Posterior vena cava (tissue), 2 donors: ENCODE measurements at regions not wholly inside any gene's neighbourhood (a gene's known extent, or its start where the extent isn't known, plus 50 kb on each side); places are given as distances from the start of the nearest gene placed in this dataset.
A peak's percentile ranks its signal among the peaks of the same experiment; 100 is the strongest.

Source experiments
- DNase-seq: peaks from one replicate; pipeline ENCODE4 v3.0.0-alpha.2; 2020; ENCODE audit warnings: low spot score
- intact Hi-C, 2 donors: fragments of 100-400 bp; cut with DNase I; formaldehyde crosslinking; loops; one replicate each; pipeline versions ENCODE4 v1.14.1 to v1.14.2; 2022 to 2023
- donor health status: DM: yes; HTN: yes; CAD: no.
- donor health status: DM: yes; HTN: yes; CAD: no.

- intact Hi-C loops = no loop called here
- no peak for DNase-seq
Observed at GRCh38 chr4:24476282-24476681, 108.1 kb downstream of the DHX15 start.

GRCh38 chr4:24475756-24476155, 108.6 kb downstream of the DHX15 start:
- no peak for DNase-seq
- intact Hi-C loops = no loop called here

- intact Hi-C loops = no loop called here
- DNase-seq = no peak
Observed at GRCh38 chr4:24473309-24473721, 111.0 kb downstream of the DHX15 start.

GRCh38 chr4:24472514-24473308, 111.6 kb downstream of the DHX15 start:
- intact Hi-C loops = no loop called here
- peak; percentile 95 for DNase-seq

- intact Hi-C loops = no loop called here
- DNase-seq = peak; percentile 71
Observed at GRCh38 chr4:24472161-24472510, 112.2 kb downstream of the DHX15 start.

GRCh38 chr4:24471486-24472160, 112.7 kb downstream of the DHX15 start:
- peak; percentile 81 for DNase-seq
- intact Hi-C loops = no loop called here

DNA sequence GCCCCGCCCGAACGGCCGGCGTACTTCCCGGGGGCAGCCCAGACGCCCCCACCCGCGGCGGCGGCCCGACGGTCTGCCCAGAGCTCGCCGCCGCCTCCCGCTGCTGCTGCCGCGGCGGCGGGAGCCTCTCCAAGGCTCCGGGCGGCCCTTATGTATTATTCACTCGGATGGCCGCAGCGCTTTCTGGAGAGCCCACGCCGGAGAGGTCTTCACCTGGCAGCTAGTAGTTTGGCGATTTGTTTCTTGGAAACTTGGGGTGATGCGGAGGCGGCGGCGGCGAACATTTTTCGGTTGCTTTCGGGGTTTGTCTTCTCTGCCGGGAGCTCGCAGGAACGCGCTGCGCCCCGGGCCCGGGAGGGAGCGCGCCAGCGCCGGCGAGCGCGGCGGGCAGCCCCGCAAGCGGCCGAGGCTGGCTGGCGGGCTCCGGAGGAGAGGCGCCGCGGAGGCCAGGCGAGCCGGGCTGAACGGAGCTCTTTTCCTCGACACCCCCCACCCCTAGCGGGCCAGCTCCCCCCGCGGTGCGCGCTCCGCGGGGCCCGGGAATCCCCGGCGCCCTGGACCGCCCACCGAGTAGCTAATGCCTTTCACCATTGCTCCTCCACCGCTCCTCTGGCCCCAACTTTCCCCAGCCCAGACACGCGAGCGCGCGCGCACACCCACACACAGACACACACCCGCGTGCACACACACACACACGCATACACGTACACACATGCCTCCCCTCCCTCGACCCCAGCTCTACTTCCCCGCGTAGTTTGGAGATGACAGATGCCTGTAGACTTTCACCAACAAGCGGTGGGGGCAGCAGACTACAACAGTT, 113.5 kb downstream of the DHX15 start:
- intact Hi-C loops = no loop called here
- DNase-seq = peak; percentile 86

DNA sequence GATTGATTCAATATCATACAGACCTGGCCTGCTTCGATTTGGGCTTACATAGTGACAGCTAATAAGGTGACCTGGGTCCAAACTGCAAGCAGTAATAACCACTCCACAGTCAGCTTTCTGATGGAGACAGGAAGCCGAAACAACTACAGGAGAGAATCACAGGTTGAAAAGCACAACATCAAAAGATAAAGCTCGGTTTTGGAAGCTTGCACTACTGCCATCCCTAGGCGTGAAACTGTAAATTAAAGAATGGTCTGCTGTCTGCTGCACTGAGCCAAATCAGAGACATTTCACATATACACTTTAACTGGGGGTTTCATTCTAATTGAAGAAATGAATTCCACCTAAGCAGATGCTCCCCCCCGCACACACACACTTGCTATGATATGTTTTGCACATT, 116.3 kb downstream of the DHX15 start:
- intact Hi-C loops = no loop called here
- DNase-seq = no peak

GRCh38 chr4:24464566-24464965, 119.8 kb downstream of the DHX15 start:
- intact Hi-C loops = no loop called here

DNA sequence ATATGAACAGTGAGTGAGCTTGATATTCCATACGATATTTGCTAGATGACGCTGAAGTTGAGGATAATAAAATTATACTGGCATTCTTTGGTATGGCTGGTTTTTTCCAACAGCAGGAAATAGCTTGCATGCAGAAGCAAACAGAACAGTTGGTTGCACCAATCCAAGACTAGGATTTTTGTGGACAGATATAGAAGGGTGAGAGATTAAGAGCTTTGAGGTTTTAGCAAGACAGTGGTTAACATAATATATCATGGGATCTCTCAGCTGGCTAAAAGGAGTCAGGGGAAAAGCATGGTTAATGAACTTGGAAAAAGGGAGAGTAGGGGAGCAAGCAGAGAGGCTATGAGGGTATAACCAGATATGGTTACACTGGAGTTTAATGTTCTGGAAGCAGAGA, 127.9 kb downstream of the DHX15 start:
- intact Hi-C loops = no loop called here

More at GRCh38 chr4:24464566-24464965, 119.8 kb downstream of the DHX15 start:
- DNase-seq = no peak

DNA sequence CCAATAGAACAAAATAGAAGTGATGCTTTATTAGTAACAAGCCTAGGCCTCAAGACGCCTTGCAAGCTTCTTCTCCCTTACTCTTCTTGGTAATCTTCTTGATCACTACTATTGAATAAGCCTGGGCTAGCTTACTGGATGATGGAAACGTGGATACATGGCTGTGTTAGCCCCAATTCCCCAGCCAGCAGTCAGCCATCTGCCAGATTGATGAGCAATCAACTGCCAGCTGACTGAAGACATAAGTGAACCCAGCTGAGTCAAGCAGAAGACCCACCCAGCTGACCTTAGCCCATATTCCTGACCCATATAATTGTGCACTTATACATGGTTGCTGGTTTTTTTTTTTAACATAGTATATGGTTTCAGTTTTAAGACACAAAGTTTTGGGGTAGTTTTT, 130.4 kb downstream of the DHX15 start:
- no peak for DNase-seq
- intact Hi-C loops = no loop called here

More for the DNA sequence above, 127.9 kb downstream of the DHX15 start:
- DNase-seq = no peak

DNA sequence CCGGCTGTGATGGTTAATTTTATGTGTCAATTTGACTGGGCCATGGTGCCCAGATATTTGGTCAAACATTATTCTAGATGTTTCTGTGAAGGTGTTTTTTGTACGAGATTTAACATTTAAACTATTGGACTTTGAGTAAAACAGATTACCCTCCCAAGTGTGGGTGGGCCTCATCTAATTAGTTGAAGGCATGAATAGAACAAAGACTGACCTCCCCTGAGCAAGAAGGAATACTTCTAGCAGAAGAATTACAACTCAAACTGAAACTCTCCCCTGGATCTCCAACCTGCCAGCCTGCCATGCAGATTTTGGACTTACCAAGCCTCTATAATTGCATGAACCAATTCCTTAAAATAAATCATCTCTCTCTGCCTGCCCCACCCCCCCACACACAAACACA, 132.5 kb downstream of the DHX15 start:
- no peak for DNase-seq
- intact Hi-C loops = no loop called here

DNA sequence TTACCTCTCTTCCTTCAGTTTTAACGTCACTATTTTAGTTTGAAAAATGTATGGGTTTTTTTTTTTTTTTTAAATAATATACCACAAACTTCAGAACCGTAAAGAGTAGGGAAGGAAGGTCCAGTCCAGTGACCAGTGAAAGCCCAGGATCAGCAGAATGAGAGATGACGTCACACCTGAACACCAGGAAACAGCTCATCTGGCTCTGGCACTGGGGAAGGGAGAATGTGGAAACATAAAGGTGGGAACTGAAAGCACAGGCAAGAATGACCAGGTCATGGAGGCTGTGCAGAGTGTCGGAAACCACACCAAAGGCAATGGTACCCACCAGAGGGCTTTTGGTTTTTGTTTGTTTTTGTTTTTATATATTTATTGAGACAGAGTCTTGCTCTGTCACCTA, 141.2 kb downstream of the DHX15 start:
- intact Hi-C loops = no loop called here
- no peak for DNase-seq

DNA sequence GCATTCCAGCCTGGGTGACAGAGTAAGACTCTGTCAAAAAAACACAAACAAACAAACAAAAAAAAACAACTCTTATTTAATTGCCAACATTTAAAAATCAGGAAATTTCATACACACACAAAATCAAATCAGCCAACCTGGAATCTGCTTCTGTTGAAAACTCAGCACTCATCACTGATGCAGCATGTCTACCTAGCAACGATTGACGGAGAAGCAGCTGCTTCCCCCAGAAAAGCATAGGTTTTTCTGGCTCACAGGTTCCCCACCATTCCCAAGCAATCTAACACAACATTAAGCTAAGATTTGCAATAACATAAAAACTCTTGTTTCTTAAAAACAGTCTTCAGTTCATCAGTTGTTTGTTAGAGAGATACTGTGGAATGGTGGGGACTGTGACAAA, 143.6 kb downstream of the DHX15 start:
- intact Hi-C loops = loop anchor here in 1 of 2 donors (1.0 kb wide), 1 partner anchor 34 kb away; no protein-coding TSS in a partner anchor
- no peak for DNase-seq

DNA sequence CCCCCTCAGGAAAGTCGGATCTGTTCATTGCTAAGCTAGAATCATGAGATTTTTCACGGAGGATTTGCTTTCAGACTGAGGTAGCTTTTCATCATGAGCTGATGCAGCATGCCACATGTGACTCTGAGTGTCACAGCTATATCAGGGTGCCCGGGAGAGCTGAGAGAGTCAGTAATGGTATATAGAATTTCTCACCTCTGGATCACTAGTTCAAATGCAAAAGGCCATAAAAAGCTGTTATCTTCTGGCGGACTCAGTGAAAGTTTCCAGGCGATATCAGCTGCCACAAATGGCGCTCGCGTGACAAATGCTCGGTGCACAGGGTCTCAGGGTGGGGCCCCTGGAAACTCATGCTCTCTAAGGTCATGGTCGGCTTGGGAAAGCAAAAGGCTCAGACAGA, 150.1 kb downstream of the DHX15 start:
- no peak for DNase-seq
- intact Hi-C loops = no loop called here

- no peak for DNase-seq
- intact Hi-C loops = no loop called here
Observed at GRCh38 chr4:24433515-24434214, 150.7 kb downstream of the DHX15 start.

GRCh38 chr4:24428850-24429249, 155.5 kb downstream of the DHX15 start:
- no peak for DNase-seq
- intact Hi-C loops = loop anchor here in 1 of 2 donors (5.0 kb wide), 1 partner anchor 1702 kb away; no protein-coding TSS in a partner anchor

GRCh38 chr4:24426557-24426956, 157.8 kb downstream of the DHX15 start:
- no peak for DNase-seq
- intact Hi-C loops = loop anchor here in 1 of 2 donors (5.0 kb wide), 1 partner anchor 1699 kb away; no protein-coding TSS in a partner anchor

- intact Hi-C loops = loop anchor here in 1 of 2 donors (5.0 kb wide), 1 partner anchor 1699 kb away; no protein-coding TSS in a partner anchor
- no peak for DNase-seq
Observed at GRCh38 chr4:24425863-24426262, 158.5 kb downstream of the DHX15 start.
